ENCODE measurements at regions not wholly inside any gene's neighbourhood (a gene's known extent, or its start where the extent isn't known, plus 50 kb on each side); places are given as distances from the start of the nearest gene placed in this dataset.
"Not testable (repeated sequence)": the region's sequence is repeated elsewhere in the genome, so short reads cannot be mapped to it uniquely, and the experiment has no call there.

DNA sequence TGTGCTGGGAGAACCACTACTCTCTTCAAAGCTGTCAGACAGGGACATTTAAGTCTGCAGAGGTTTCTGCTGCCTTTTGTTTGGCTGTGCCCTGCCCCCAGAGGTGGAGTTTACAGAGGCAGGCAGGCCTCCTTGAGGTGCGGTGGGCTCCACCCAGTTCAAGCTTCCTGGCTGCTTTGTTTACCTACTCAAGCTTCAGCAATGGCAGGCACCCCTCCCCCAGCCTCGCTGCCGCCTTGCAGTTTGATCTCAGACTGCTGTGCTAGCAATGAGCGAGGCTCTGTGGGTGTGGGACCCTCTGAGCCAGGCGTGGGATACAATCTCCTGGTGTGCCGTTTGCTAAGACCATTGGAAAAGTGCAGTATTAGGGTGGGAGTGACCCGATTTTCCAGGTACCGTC, 202.4 kb downstream of the C9orf152 start:
- not testable (repeated sequence) for TF ChIP-seq ZNF274 (IDR thresholded peaks at IDR 0.05; ENCODE audit: low read depth, low read length); YY1 (IDR thresholded peaks at IDR 0.05; ENCODE audit: insufficient read depth, insufficient read length); SUZ12 (IDR thresholded peaks at IDR 0.05; ENCODE audit: extremely low read depth, insufficient read depth, insufficient read length)

Data from NT2/D1 (cell line).